ENCODE measurements at regions not wholly inside any gene's neighbourhood (a gene's known extent, or its start where the extent isn't known, plus 50 kb on each side); places are given as distances from the start of the nearest gene placed in this dataset.

- intact Hi-C loops (cut with micrococcal nuclease), result no loop called here
- Histone ChIP-seq H3K9me1 (replicated peaks; ENCODE audit: control insufficient read depth, extremely low read depth, insufficient read depth, low read length) (no peaks in the 10 kb centered on the region), H3K36me3 (ENCODE audit: control insufficient read depth in 2 of 2, extremely low read depth in 1 of 2, insufficient read depth in 2 of 2, low read length in 2 of 2) (no peaks in the 10 kb centered on the region), H3K9me3 (replicated peaks; ENCODE audit: control insufficient read depth, insufficient read depth, low read length) (no peaks in the 10 kb centered on the region), H3K9ac (replicated peaks; ENCODE audit: extremely low read depth, insufficient read depth, low read length) (no peak overlapping the region), H4K20me1 (replicated peaks; ENCODE audit: control insufficient read depth, extremely low read depth, insufficient read depth, low read length) (no peaks in the 10 kb centered on the region), H3K27ac (ENCODE audit: insufficient read depth, low read depth, low read length) (no peak overlapping the region), H3K4me3 (replicated peaks in 1 of 3; ENCODE audit: insufficient read depth in 1 of 3, low read depth in 1 of 3, low read length in 3 of 3) (no peak overlapping the region), H3K27me3 (ENCODE audit: control insufficient read depth in 2 of 2, insufficient read depth in 2 of 2, low read length in 2 of 2) (no peaks in the 10 kb centered on the region), H3K79me2 (ENCODE audit: control insufficient read depth, insufficient read depth, low read length) (no peaks in the 10 kb centered on the region), H3K4me1 (ENCODE audit: control insufficient read depth, extremely low read depth, insufficient read depth, low read length) (no peaks in the 10 kb centered on the region), H2AFZ (ENCODE audit: low read depth, low read length) (no peak overlapping the region), H3K4me2 (ENCODE audit: insufficient read depth, low read length) (no peak overlapping the region)
- dilution Hi-C loops (cut with MboI; ENCODE audit: extremely low pct_ligation_motif_present, low sequenced_read_pairs), result no loop called here
- no TSS peak for BruUV-seq (replicated peaks)
- POLR2A ChIA-PET, result no interaction called here
- FAIRE-seq (no peak), DNase-seq (ENCODE audit: low read depth, low spot score) (no peak)
- no peak for TF ChIP-seq FOS (IDR thresholded peaks at IDR 0.05; ENCODE audit: borderline replicate concordance, insufficient read depth, low read length)
- no peak for TF ChIP-seq JUN (IDR thresholded peaks at IDR 0.05; ENCODE audit: borderline replicate concordance, insufficient read depth, insufficient read length, low read depth)
- no peak for TF ChIP-seq POLR2AphosphoS5 (IDR thresholded peaks at IDR 0.05; ENCODE audit: insufficient read depth, low read depth, low read length)
- TF ChIP-seq EZH2 (IDR thresholded peaks at IDR 0.05; ENCODE audit: borderline replicate concordance, low read depth, low read length, severe bottlenecking), result no peak
- TF ChIP-seq CTCF (IDR thresholded peaks at IDR 0.05; ENCODE audit: extremely low read depth in 1 of 2, insufficient read depth in 1 of 2, low read depth in 1 of 2, low read length in 2 of 2), result no peak
- no peak for TF ChIP-seq GATA2 (IDR thresholded peaks at IDR 0.05; ENCODE audit: insufficient read depth, insufficient read length, low read depth, low read length)
- TF ChIP-seq MAX (IDR thresholded peaks at IDR 0.05; ENCODE audit: insufficient read depth, insufficient read length), result no peak
- no peak for TF ChIP-seq POLR2A (IDR thresholded peaks at IDR 0.05; ENCODE audit: low read depth, low read length)
- no peak for TF ChIP-seq MYC (IDR thresholded peaks at IDR 0.05; ENCODE audit: low read depth, low read length)
- CTCF ChIA-PET, result no interaction called here
These were observed 341.2 kb upstream of the TYRP1 start for GRCh38 chr9:12352045-12352315.
